Sigmoid colon (tissue), 4 donors: ENCODE measurements at regions not wholly inside any gene's neighbourhood (a gene's known extent, or its start where the extent isn't known, plus 50 kb on each side); places are given as distances from the start of the nearest gene placed in this dataset.

Experiments
- POLR2AphosphoS5 ChIP-seq, 4 donors: sonication (generic); formaldehyde crosslinking; IDR thresholded peaks; one replicate each; pipeline ENCODE4 v1.6.1; 2017; ENCODE audit warnings: antibody characterized with exemption in 4 of 4
- TF ChIP-seq, protein P1 (sequence below), 4 experiments: fragments of 450-650 bp in 3 of 4; fragments of 200-600 bp in 1 of 4; IDR thresholded peaks; one replicate each; pipeline ENCODE4 v1.5.1; 2016 to 2019; ENCODE audit warnings: antibody characterized with exemption in 4 of 4, mild to moderate bottlenecking in 3 of 4, moderate library complexity in 2 of 4

GRCh38 chr12:92229381-92229780, 83.7 kb upstream of the BTG1 start:
- no peak for TF ChIP-seq POLR2AphosphoS5 (IDR thresholded peaks at IDR 0.05)
- TF ChIP-seq, protein P1, sequence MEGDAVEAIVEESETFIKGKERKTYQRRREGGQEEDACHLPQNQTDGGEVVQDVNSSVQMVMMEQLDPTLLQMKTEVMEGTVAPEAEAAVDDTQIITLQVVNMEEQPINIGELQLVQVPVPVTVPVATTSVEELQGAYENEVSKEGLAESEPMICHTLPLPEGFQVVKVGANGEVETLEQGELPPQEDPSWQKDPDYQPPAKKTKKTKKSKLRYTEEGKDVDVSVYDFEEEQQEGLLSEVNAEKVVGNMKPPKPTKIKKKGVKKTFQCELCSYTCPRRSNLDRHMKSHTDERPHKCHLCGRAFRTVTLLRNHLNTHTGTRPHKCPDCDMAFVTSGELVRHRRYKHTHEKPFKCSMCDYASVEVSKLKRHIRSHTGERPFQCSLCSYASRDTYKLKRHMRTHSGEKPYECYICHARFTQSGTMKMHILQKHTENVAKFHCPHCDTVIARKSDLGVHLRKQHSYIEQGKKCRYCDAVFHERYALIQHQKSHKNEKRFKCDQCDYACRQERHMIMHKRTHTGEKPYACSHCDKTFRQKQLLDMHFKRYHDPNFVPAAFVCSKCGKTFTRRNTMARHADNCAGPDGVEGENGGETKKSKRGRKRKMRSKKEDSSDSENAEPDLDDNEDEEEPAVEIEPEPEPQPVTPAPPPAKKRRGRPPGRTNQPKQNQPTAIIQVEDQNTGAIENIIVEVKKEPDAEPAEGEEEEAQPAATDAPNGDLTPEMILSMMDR (IDR thresholded peaks at IDR 0.05) = no peak
